GM10847 (cell line): ENCODE measurements at regions not wholly inside any gene's neighbourhood (a gene's known extent, or its start where the extent isn't known, plus 50 kb on each side); places are given as distances from the start of the nearest gene placed in this dataset.

Source experiments
- POLR2A ChIP-seq: IDR thresholded peaks from 2 replicates; pipeline ENCODE4 v1.6.1; 2011; ENCODE audit not compliant: insufficient read length; ENCODE audit errors: extremely low read depth

GRCh38 chr17:71337938-71338337, 782.9 kb upstream of the SOX9 start:
- TF ChIP-seq POLR2A, result no peak

- TF ChIP-seq POLR2A, result no peak
These were observed 782.4 kb upstream of the SOX9 start for GRCh38 chr17:71338396-71338795.

- TF ChIP-seq POLR2A, result no peak
These were observed 781.6 kb upstream of the SOX9 start for GRCh38 chr17:71339206-71339605.

- no peak for TF ChIP-seq POLR2A
These were observed 778.1 kb upstream of the SOX9 start for GRCh38 chr17:71342737-71343136.

GRCh38 chr17:71349908-71350600, 770.8 kb upstream of the SOX9 start:
- no peak for TF ChIP-seq POLR2A

GRCh38 chr17:71360301-71360700, 760.5 kb upstream of the SOX9 start:
- TF ChIP-seq POLR2A, result no peak

- no peak for TF ChIP-seq POLR2A
These were observed 759.0 kb upstream of the SOX9 start for GRCh38 chr17:71361656-71362450.

GRCh38 chr17:71363661-71364060, 757.2 kb upstream of the SOX9 start:
- no peak for TF ChIP-seq POLR2A

- no peak for TF ChIP-seq POLR2A
These were observed 749.0 kb upstream of the SOX9 start for GRCh38 chr17:71371809-71372208.

GRCh38 chr17:71375948-71376347, 744.9 kb upstream of the SOX9 start:
- no peak for TF ChIP-seq POLR2A

- no peak for TF ChIP-seq POLR2A
These were observed 743.9 kb upstream of the SOX9 start for GRCh38 chr17:71376933-71377332.

GRCh38 chr17:71378036-71378435, 742.8 kb upstream of the SOX9 start:
- TF ChIP-seq POLR2A, result no peak

GRCh38 chr17:71378741-71379140, 742.1 kb upstream of the SOX9 start:
- TF ChIP-seq POLR2A, result no peak

- TF ChIP-seq POLR2A, result no peak
These were observed 741.3 kb upstream of the SOX9 start for GRCh38 chr17:71379512-71379911.

- TF ChIP-seq POLR2A, result no peak
These were observed 740.3 kb upstream of the SOX9 start for GRCh38 chr17:71380535-71380934.

- TF ChIP-seq POLR2A, result no peak
These were observed 739.9 kb upstream of the SOX9 start for GRCh38 chr17:71380936-71381335.
